GM20431 (cell line): ENCODE measurements at regions not wholly inside any gene's neighbourhood (a gene's known extent, or its start where the extent isn't known, plus 50 kb on each side); places are given as distances from the start of the nearest gene placed in this dataset.

Source experiments
- in situ Hi-C: fragments of 300-500 bp; cut with MseI, MboI; formaldehyde crosslinking; loops from one replicate; pipeline ENCODE4 v1.15.0; 2020; ENCODE audit warnings: low sequenced_read_pairs; ENCODE audit not compliant: unreplicated experiment

GRCh38 chr5:34476941-34477565, 179.1 kb upstream of the RAI14 start:
- in situ Hi-C loops: no loop called here

DNA sequence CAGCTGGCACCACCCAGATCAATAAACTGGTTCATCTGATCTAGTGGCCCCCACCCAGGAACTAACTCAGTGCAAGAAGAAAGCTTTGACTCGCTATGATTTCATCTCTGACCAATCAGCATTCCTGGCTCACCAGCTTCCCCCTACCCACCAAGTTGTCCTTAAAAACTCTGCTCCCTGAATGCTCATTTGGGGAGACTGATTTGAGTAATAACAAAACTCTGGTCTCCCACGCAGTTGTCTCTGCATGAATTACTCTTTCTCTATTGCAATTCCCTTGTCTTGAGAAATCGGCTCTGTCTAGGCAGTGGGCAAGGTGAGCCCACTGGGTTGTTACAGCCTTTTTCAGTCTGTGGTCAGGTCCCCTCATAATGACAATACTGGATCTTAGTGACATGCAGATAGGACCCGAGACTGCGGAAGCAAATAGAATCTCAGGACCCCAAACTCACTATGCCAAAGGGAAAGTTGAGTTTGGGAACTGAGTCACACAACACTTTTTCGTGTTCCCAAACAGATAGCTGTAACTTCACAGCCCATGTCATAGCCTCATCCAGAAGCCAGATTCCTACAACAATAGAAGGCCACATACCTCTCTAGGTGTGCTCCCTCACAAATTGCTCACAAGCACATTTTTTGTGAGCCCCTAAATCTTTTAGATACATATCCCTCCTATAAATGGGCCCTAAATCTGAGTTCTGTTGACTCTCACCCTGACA, 175.2 kb upstream of the RAI14 start:
- in situ Hi-C loops: no loop called here

- in situ Hi-C loops: no loop called here
Measured at GRCh38 chr5:34483442-34484033, 172.6 kb upstream of the RAI14 start.

- in situ Hi-C loops: no loop called here
Measured at GRCh38 chr5:34484216-34484920, 171.8 kb upstream of the RAI14 start.

DNA sequence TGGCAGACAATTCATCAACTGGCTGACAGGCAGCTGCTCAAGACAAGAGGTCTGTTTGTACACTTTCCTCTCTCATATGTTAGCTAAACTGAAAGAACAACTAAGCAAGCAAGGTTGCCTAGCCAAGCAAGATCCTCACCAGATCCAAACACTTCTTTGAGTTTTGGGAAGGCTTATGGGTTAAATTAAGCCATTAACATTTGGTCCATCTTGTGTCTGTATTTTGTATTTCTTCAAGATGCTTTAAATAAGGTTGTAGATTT, 170.4 kb upstream of the RAI14 start:
- in situ Hi-C loops: no loop called here

DNA sequence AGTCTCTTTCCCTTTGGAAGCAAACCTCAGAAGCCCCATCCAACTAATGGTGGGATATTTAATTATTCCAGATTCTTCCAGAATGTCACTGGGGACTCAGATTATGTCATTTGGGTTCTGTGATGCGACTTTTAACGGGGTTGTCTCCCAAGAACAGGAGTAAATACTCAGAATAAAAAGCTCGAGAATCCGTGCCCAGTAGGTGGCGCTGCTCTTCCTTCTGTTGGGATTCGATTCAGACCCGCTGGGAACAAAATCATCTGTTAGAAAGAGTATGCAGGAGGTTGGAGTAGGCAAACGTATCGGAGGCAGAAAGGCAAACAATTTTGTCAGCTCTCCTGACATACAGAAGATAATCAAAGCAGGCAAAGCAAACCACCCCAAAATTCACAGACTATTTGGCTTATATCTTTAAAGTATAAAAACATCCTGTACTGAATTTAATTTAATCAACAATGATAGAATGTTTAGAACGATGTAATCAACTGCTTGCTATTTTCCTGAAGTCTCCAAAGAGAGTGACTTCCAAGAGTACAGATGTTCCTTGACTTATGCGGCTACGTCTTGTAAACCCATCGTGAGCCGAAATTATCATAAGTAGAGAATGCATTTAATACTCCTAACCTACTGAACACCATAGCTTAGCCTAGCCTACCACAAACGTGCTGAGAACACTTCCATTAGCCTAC, 169.8 kb upstream of the RAI14 start:
- in situ Hi-C loops: no loop called here

DNA sequence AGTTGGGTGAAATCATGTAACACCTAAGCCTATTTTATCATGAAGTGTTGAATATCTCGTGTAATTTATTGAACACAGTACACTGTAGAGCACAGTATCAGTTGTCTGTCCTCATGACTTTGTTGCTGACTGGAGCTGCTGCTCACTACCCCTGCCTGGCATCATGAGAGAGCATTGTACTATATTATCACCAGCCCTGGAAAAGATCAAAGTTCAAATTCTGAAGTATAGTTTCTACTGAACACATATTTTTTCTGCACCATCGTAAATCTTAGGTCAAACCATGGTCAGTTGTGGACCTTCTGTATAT, 169.3 kb upstream of the RAI14 start:
- in situ Hi-C loops: no loop called here

DNA sequence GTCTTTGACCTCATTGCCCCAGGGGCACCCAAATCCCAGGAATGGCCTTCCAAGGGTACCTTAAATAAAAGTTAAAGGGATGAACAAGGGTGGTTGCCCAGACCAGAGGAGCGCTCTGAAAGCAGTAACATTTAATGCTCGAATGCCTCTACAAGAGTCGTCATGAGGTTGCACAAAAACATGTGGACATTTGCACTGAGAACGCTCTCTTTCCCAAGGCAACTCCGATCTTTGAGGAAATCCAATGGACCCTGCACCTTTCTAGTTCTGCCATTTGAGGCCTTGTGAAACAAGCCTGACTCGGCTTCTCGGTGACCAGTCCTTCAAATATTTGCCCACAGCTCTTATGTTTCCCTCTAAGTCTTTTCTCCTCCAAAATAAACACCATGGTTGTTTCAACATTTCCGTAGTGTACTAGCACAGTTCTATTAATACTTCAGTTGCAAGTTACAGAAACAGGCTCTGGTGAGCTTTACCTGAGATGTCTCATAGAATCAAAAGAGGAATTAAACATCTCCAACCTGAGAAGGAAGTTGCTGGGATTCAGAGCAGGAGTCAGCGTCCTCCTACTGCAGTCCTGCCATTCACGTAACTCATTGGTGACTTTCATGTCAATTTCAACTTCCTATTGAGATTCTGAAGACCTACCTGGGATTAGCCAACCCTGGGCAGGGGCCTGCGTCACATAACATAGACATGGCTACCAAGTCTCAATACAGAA, 168.8 kb upstream of the RAI14 start:
- in situ Hi-C loops: no loop called here

DNA sequence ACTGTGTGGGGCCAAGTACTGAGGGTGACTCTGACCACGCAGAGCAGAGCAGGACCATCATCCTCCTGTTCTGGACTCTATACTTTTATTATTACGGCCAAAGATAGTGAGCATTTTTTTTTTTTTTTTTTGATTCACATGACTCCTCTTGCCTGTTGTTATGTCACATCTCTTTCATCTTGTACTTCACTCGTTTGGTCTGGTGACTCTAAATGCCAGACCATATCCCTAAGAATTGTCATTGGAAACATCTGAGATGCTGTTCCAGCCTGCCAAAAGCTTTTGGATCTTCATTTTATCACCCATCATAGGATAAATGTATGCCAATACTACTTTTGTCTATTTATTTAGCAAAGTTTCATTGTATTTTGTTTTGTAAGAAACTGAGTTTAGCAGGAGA, 168.2 kb upstream of the RAI14 start:
- in situ Hi-C loops: no loop called here

GRCh38 chr5:34488984-34489383, 167.1 kb upstream of the RAI14 start:
- in situ Hi-C loops: no loop called here

GRCh38 chr5:34490506-34491250, 165.4 kb upstream of the RAI14 start:
- in situ Hi-C loops: no loop called here

GRCh38 chr5:34491251-34491620, 164.9 kb upstream of the RAI14 start:
- in situ Hi-C loops: no loop called here

DNA sequence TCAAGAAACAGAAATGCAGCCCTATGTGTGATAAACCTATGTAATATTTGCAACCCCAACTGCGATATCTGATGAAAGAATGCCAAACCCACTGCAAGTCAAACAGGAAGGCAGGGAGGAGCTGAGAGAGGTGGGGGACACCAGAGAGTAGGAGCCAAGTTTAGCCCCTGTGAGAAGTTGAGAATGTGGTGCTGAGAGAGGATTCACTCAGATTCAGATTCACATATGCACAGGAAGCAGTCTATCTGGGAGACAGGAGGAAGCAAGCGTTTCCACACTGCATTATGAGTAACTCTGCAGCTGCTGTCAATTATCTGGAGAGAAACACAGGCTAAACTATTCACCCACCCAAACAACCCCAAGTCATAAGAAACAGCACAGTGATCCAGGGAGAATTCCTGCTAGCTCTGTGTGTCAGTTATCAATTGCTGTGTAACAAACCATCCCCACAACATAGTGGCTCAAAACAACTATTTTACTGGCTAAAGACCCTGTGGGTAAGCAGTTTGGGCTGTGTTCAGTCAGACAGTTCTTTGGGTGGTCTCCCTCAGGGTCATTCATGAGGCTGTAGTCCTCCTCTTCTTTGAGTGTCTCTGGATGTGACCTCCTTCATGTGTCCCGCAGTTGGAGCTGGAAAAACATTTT, 161.9 kb upstream of the RAI14 start:
- in situ Hi-C loops: no loop called here

DNA sequence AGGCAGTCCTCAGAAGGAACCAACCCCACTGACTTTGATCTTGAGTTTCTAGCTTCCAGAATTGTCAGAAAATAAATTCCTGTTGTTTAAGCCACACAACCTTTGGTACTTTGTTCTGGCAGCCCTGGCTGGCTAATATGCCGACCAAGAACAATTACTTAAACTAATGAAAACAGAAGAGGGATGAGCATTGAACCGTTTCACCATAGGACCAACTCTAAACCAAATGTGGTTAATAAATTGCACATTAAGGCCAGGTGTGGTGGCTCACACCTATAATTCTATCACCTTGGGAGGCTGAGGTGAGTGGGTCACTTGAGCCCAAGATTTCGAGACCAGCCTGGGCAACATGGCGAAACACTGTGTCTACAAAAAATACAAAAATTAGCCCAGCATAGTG, 160.9 kb upstream of the RAI14 start:
- in situ Hi-C loops: no loop called here

DNA sequence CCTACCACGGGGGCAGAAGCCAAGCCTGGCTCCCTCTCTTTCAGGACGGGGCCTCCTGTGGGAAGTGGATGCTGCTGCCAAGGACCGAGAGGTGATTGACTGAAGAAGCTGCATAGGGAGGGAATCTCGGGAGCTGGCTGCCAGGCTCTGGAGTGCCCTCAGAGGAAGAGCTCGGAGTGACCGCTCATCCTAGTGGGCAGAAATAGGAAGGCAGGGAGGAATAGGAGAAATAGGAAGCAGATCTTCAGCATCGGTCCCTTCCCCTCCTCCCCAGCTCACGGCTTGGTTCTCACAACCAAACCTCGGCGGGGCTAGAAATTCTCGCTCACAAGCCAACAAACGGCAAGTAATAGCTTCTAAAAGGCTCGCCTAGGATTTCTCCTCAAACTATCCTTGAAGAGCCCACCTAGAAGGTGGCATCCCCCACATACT, 159.9 kb upstream of the RAI14 start:
- in situ Hi-C loops: no loop called here

DNA sequence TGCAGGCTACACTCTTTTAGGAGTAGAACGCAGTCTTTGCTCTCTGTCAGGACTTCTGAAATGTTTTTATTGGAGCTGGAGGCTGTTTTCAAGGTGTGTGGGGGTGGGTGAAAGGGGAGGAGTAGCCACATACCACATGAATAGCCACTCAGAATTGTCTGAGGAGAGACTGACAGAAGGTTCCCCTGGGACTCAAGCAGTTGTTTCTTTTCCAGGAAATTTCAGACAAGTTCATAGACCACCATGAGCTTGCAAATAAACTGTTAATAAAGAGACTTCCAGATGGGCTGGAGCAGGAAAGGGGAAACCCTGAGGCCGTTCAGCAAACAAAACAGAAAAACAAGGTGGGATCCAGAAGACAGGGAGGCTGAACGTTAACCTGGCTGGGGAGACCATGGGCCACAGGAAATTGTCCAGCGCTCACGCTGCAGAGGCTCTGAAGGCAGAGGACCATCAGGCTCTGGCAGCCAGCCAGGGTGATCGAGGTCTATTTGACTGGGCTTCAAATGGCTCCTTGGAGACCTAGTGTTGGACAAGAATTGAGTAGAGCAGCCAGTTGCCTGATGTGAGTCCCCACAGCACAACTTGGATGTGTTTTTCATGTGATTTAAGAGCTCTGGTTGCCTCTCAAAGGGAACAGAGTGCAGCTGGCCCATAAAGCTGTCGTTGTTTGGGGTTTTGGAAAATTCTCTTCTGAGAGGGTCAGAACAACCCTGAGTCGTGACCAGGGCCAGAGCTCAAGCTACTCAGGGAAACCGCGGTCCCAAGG, 159.2 kb upstream of the RAI14 start:
- in situ Hi-C loops: no loop called here

DNA sequence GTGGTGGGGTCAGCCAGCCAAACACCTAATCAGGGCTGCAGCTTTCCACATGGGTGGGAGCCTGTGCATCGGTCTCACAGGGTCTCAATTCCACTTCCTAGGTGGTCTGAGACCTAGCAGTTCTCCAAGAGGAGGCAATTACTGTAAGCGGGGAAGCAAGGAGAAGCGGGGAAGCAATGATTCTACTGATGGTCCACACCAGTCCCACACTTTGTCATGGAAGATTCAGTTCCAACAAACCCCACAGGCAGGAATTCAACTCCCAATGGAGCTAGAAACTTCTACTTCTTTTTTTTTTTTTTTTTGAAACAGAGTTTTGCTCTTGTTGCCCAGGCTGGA, 158.7 kb upstream of the RAI14 start:
- in situ Hi-C loops: no loop called here

DNA sequence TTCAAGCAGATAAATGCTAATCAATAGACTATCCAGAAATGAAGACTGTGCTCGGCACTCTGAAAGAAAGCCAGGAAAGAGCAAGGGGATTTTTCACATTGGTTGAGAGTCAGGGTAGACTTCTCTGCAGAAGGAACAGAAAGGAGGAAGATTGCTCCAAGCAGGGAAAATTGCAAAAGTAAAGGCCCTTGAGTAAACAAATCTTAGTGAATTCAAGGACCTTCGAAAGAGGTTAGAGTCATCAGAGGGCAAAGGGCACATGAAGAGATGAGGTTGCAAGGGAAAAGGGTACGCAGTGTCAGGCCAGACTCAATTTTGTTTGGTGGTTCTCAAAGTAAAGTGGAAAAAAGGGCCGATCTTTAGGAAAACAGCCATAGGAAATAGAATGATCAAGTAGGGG, 157.6 kb upstream of the RAI14 start:
- in situ Hi-C loops: no loop called here
